GM15510 (cell line): ENCODE measurements at regions not wholly inside any gene's neighbourhood (a gene's known extent, or its start where the extent isn't known, plus 50 kb on each side); places are given as distances from the start of the nearest gene placed in this dataset.

ENCODE experiments used
- POLR2A ChIP-seq: IDR thresholded peaks from 3 replicates; pipeline ENCODE4 v1.6.1; 2011; ENCODE audit warnings: borderline replicate concordance; ENCODE audit not compliant: insufficient read length; ENCODE audit errors: extremely low read depth

- no peak for TF ChIP-seq POLR2A
Observed at GRCh38 chr15:70449311-70450141, 313.8 kb downstream of the UACA start.

- no peak for TF ChIP-seq POLR2A
Observed at GRCh38 chr15:70447928-70448698, 315.2 kb downstream of the UACA start.

- no peak for TF ChIP-seq POLR2A
Observed at GRCh38 chr15:70447521-70447920, 315.8 kb downstream of the UACA start.

GRCh38 chr15:70447081-70447480, 316.3 kb downstream of the UACA start:
- no peak for TF ChIP-seq POLR2A

GRCh38 chr15:70443486-70444273, 319.7 kb downstream of the UACA start:
- no peak for TF ChIP-seq POLR2A

- TF ChIP-seq POLR2A: no peak
Observed at GRCh38 chr15:70442616-70443321, 320.6 kb downstream of the UACA start.

- TF ChIP-seq POLR2A: no peak
Observed at GRCh38 chr15:70442211-70442610, 321.1 kb downstream of the UACA start.

GRCh38 chr15:70440416-70441138, 322.8 kb downstream of the UACA start:
- no peak for TF ChIP-seq POLR2A

- no peak for TF ChIP-seq POLR2A
Observed at GRCh38 chr15:70439880-70440279, 323.5 kb downstream of the UACA start.

- TF ChIP-seq POLR2A: no peak
Observed at GRCh38 chr15:70439304-70439877, 324.0 kb downstream of the UACA start.

- TF ChIP-seq POLR2A: no peak
Observed at GRCh38 chr15:70438776-70439175, 324.6 kb downstream of the UACA start.

GRCh38 chr15:70437882-70438451, 325.4 kb downstream of the UACA start:
- no peak for TF ChIP-seq POLR2A

GRCh38 chr15:70437089-70437488, 326.3 kb downstream of the UACA start:
- TF ChIP-seq POLR2A: no peak
